VCaP (cell line): ENCODE measurements at regions not wholly inside any gene's neighbourhood (a gene's known extent, or its start where the extent isn't known, plus 50 kb on each side); places are given as distances from the start of the nearest gene placed in this dataset.

Experiments
- H3K27ac ChIP-seq: fragments of 450-650 bp; 2 replicates; pipeline ENCODE4 v1.5.1; 2017
- CTCF ChIP-seq: fragments of 450-650 bp; conservative IDR thresholded peaks from 2 replicates; pipeline ENCODE4 v1.5.1; 2017; ENCODE audit warnings: mild to moderate bottlenecking, moderate library complexity

GRCh38 chr6:14707276-14707675, 538.6 kb upstream of the JARID2 start:
- H3K27ac ChIP-seq: no peak overlapping the region
- TF ChIP-seq CTCF: no peak

- TF ChIP-seq CTCF: no peak
- no peak overlapping the region for H3K27ac ChIP-seq
These were observed 537.9 kb upstream of the JARID2 start for GRCh38 chr6:14707971-14708465.

- no peak overlapping the region for H3K27ac ChIP-seq
- TF ChIP-seq CTCF: no peak
These were observed 536.7 kb upstream of the JARID2 start for GRCh38 chr6:14709066-14709670.

GRCh38 chr6:14709900-14710299, 536.0 kb upstream of the JARID2 start:
- H3K27ac ChIP-seq: no peak overlapping the region
- no peak for TF ChIP-seq CTCF

- H3K27ac ChIP-seq: no peak overlapping the region
- no peak for TF ChIP-seq CTCF
These were observed 535.4 kb upstream of the JARID2 start for GRCh38 chr6:14710421-14710820.

- no peak overlapping the region for H3K27ac ChIP-seq
- TF ChIP-seq CTCF: no peak
These were observed 534.7 kb upstream of the JARID2 start for GRCh38 chr6:14711056-14711703.

GRCh38 chr6:14711704-14712379, 534.0 kb upstream of the JARID2 start:
- no peak overlapping the region for H3K27ac ChIP-seq
- no peak for TF ChIP-seq CTCF
